ENCODE measurements at regions not wholly inside any gene's neighbourhood (a gene's known extent, or its start where the extent isn't known, plus 50 kb on each side); places are given as distances from the start of the nearest gene placed in this dataset.
"Not testable (repeated sequence)": the region's sequence is repeated elsewhere in the genome, so short reads cannot be mapped to it uniquely, and the experiment has no call there.

- Mint-ChIP-seq H3K9me3 (peaks cover 7% of the 10 kb centered on the region), H3K4me3 (no peak overlapping the region), H3K27me3 (no peaks in the 10 kb centered on the region), H3K36me3 (ENCODE audit: low read depth) (no peaks in the 10 kb centered on the region), H3K4me1 (peaks cover 3% of the 10 kb centered on the region), H3K27ac (no peak overlapping the region)
- CTCF ChIA-PET: no interaction called here
- no peak for DNase-seq
- POLR2A ChIA-PET: no interaction called here
These were observed 50.5 kb upstream of the GRIN2A start for GRCh38 chr16:10232757-10233156.

DNA sequence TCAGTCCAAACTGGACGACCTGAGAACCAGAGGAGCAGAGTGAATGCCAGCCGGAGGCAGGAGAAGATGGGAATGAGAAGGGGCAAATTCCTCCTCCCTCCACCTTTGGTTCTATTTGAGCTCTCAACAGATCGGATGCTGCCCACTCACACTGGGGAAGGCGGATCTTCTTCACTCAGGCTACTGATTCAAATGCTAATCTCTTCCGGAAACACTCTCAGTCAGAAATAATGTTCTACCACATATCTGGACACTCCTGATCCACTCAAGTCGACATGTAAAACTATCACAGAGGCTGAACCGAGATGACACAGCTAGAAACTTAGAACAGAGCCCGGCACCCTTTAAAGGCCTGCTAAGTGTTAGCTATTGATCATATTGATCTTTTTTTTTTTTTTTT, 57.4 kb upstream of the GRIN2A start:
- CTCF ChIA-PET: no interaction called here
- DNase-seq: no peak
- H3K27me3 Mint-ChIP-seq: no peaks in the 10 kb centered on the region
- H3K36me3 Mint-ChIP-seq (ENCODE audit: low read depth): no peaks in the 10 kb centered on the region
- H3K27ac Mint-ChIP-seq: no peak overlapping the region
- no peaks in the 10 kb centered on the region for H3K4me1 Mint-ChIP-seq
- POLR2A ChIA-PET: no interaction called here
- H3K4me3 Mint-ChIP-seq: no peak overlapping the region
- no peaks in the 10 kb centered on the region for H3K9me3 Mint-ChIP-seq

- ChIA-PET POLR2A (no interaction called here), CTCF (no interaction called here)
- no peaks in the 10 kb centered on the region for H3K27me3 Mint-ChIP-seq
- H3K4me3 Mint-ChIP-seq: no peak overlapping the region
- no peak overlapping the region for H3K27ac Mint-ChIP-seq
- no peaks in the 10 kb centered on the region for H3K36me3 Mint-ChIP-seq (ENCODE audit: low read depth)
- H3K4me1 Mint-ChIP-seq: no peaks in the 10 kb centered on the region
- no peaks in the 10 kb centered on the region for H3K9me3 Mint-ChIP-seq
- DNase-seq: no peak
These were observed 58.8 kb upstream of the GRIN2A start for GRCh38 chr16:10240854-10241613.

- no peaks in the 10 kb centered on the region for H3K27me3 Mint-ChIP-seq
- H3K36me3 Mint-ChIP-seq (ENCODE audit: low read depth): no peaks in the 10 kb centered on the region
- no peak for DNase-seq
- no peak overlapping the region for H3K27ac Mint-ChIP-seq
- POLR2A ChIA-PET: no interaction called here
- H3K4me1 Mint-ChIP-seq: no peaks in the 10 kb centered on the region
- CTCF ChIA-PET: no interaction called here
- H3K4me3 Mint-ChIP-seq: no peak overlapping the region
- no peaks in the 10 kb centered on the region for H3K9me3 Mint-ChIP-seq
These were observed 59.9 kb upstream of the GRIN2A start for GRCh38 chr16:10242097-10242496.

DNA sequence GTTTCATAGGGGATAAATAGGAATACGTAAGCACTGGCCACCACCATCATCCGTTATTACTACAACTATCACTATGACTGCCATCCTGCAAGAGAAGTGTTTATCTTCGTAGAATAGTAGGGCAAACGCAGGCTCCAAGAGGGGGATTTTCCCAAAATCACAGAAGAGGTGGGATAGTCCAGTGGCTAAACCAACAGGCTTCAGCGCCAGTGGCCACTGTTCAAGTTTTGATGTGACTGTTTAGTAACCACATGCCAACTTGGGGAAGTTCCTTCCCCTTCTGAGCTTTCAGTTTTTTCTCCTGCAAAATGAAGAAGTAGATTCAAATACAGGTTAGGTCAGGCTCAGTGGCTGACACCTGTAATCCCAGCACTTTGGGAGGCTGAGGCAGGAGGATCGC, 60.7 kb upstream of the GRIN2A start:
- DNase-seq: no peak
- Mint-ChIP-seq H3K9me3 (no peaks in the 10 kb centered on the region), H3K27ac (no peak overlapping the region), H3K27me3 (no peaks in the 10 kb centered on the region), H3K36me3 (ENCODE audit: low read depth) (no peaks in the 10 kb centered on the region), H3K4me1 (no peaks in the 10 kb centered on the region), H3K4me3 (no peak overlapping the region)
- ChIA-PET POLR2A (no interaction called here), CTCF (no interaction called here)

GRCh38 chr16:10245002-10245401, 62.8 kb upstream of the GRIN2A start:
- no peaks in the 10 kb centered on the region for H3K4me1 Mint-ChIP-seq
- no peaks in the 10 kb centered on the region for H3K36me3 Mint-ChIP-seq (ENCODE audit: low read depth)
- H3K9me3 Mint-ChIP-seq: no peaks in the 10 kb centered on the region
- H3K27me3 Mint-ChIP-seq: no peaks in the 10 kb centered on the region
- no peak for DNase-seq
- no peak overlapping the region for H3K4me3 Mint-ChIP-seq
- ChIA-PET CTCF (no interaction called here), POLR2A (no interaction called here)
- no peak overlapping the region for H3K27ac Mint-ChIP-seq

GRCh38 chr16:10250137-10250828, 68.1 kb upstream of the GRIN2A start:
- POLR2A ChIA-PET: interaction anchor here (0.6 kb wide), 1 partner anchor 329 kb away, joined by 3 read pairs; no protein-coding TSS in a partner anchor
- Mint-ChIP-seq H3K36me3 (ENCODE audit: low read depth) (no peaks in the 10 kb centered on the region), H3K9me3 (no peaks in the 10 kb centered on the region), H3K4me1 (no peaks in the 10 kb centered on the region), H3K27ac (no peak overlapping the region), H3K27me3 (no peaks in the 10 kb centered on the region), H3K4me3 (no peak overlapping the region)
- DNase-seq: no peak
- CTCF ChIA-PET: no interaction called here

GRCh38 chr16:10252155-10252554, 69.9 kb upstream of the GRIN2A start:
- no peak for DNase-seq
- H3K4me3 Mint-ChIP-seq: no peak overlapping the region
- ChIA-PET POLR2A (no interaction called here), CTCF (interaction anchor here (0.6 kb wide), 1 partner anchor 14 kb away, joined by 3 read pairs; no protein-coding TSS in a partner anchor)
- H3K4me1 Mint-ChIP-seq: peaks cover 3% of the 10 kb centered on the region
- H3K27me3 Mint-ChIP-seq: peaks cover 5% of the 10 kb centered on the region
- H3K27ac Mint-ChIP-seq: no peak overlapping the region
- no peaks in the 10 kb centered on the region for H3K9me3 Mint-ChIP-seq
- H3K36me3 Mint-ChIP-seq (ENCODE audit: low read depth): no peaks in the 10 kb centered on the region

DNA sequence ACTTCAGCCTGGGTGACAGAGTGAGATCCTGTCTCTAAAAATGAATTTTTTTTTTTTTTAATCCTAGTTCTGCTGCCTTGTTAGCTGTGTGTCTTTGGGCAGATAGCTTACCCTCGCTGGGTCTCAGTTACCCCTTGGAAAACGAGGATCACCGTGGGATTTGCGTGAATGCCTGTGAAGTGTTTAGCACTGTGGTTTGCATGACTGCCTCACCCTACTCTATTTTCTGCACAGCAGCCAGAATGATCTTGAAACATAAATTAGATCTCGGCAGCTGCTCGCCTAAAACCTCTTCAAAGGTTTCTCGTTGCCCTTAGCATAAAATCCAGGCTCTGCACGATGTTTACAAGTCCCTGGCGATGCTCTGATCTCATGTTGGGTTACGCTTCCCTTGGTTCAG, 71.2 kb upstream of the GRIN2A start:
- Mint-ChIP-seq H3K9me3 (no peaks in the 10 kb centered on the region), H3K4me3 (no peak overlapping the region), H3K36me3 (ENCODE audit: low read depth) (no peaks in the 10 kb centered on the region), H3K27me3 (peaks cover 5% of the 10 kb centered on the region), H3K27ac (no peak overlapping the region), H3K4me1 (peaks cover 3% of the 10 kb centered on the region)
- POLR2A ChIA-PET: no interaction called here
- CTCF ChIA-PET: no interaction called here
- DNase-seq: no peak

DNA sequence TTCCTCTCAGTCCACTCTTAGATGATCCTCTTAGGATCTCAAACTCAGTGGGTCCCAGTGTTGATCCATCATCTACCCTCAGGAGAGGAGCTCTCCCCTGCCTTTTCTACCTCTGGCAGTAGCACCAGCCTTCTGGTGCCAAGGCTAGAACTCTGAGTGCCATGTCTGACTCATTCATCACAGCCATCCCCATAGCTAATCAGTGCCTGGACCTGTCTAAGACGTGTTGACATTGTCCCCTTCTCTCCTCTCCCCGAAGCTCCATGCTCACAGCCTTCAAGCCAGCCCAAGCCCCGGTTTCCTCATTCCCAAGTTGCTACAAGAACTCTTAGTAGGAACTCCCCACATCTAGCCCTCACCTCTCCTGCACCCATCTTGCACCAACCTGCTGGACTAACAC, 73.5 kb upstream of the GRIN2A start:
- no peak overlapping the region for H3K27ac Mint-ChIP-seq
- CTCF ChIA-PET: interaction anchor here (1.8 kb wide), 1 partner anchor 254 kb away, joined by 6 read pairs; no protein-coding TSS in a partner anchor
- no peaks in the 10 kb centered on the region for H3K9me3 Mint-ChIP-seq
- POLR2A ChIA-PET: no interaction called here
- peaks cover 5% of the 10 kb centered on the region for H3K4me1 Mint-ChIP-seq
- H3K36me3 Mint-ChIP-seq (ENCODE audit: low read depth): no peaks in the 10 kb centered on the region
- no peak overlapping the region for H3K4me3 Mint-ChIP-seq
- no peak for DNase-seq
- peaks cover 5% of the 10 kb centered on the region for H3K27me3 Mint-ChIP-seq

DNA sequence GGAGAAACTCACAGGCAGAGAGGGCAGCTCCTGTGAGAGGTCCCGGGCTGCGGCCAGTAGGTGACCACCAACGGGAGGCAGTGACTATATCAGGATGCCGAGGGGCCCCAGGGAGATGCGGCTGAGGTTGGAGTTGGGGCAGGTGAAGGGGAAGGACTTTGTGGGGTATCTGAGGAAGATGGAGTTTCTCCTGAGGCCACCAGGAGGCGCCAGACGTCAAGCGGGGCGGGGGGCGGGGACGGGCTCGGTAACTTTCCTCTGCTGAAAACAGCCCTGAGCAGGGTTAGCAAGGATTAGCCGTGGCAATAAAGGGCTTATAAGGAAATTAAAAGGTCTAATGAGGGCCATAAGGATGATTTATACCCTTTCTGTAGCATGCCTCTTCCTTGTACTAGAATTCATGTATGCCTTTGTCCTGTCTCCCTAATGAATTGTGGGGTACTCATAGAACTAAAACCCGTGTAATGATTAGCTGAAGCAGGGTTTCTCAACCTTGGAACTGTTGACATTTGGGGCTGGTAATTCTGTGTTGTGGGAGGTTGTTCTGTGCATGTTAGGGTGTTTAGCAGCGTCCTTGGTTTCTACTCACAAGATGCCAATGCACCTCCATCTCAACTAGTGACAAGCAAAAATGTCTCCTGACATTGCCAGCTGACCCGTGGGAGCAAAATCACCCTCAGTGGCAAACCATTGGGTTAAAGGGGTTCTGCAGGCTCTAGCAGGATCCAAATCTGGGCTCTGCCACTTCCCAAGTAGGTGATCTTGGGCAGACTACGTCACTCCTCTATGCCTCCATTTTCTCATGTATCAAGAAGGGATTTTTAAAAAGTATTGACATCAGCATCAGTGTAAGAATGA, 74.8 kb upstream of the GRIN2A start:
- CTCF ChIA-PET: interaction anchor here (0.7 to 1.8 kb wide), 5 partner anchors 22 to 274 kb away, joined by 3 to 6 read pairs (median 5); no protein-coding TSS in a partner anchor
- peaks cover 5% of the 10 kb centered on the region for H3K4me1 Mint-ChIP-seq
- DNase-seq: peak; percentile 33
- POLR2A ChIA-PET: interaction anchor here (0.7 kb wide), 1 partner anchor 58 kb away, joined by 3 read pairs; no protein-coding TSS in a partner anchor
- no peaks in the 10 kb centered on the region for H3K9me3 Mint-ChIP-seq
- H3K36me3 Mint-ChIP-seq (ENCODE audit: low read depth): no peaks in the 10 kb centered on the region
- H3K4me3 Mint-ChIP-seq: no peak overlapping the region
- peaks cover 5% of the 10 kb centered on the region for H3K27me3 Mint-ChIP-seq
- no peak overlapping the region for H3K27ac Mint-ChIP-seq

- CTCF ChIA-PET: interaction anchor here (0.7 to 1.5 kb wide), 3 partner anchors 22 to 273 kb away, joined by 3 to 5 read pairs (median 4); no protein-coding TSS in a partner anchor
- H3K27me3 Mint-ChIP-seq; POLR2A ChIA-PET; H3K9me3 Mint-ChIP-seq; H3K4me1 Mint-ChIP-seq; H3K36me3 Mint-ChIP-seq (ENCODE audit: low read depth); H3K27ac Mint-ChIP-seq; H3K4me3 Mint-ChIP-seq; DNase-seq: not testable (repeated sequence)
These were observed 75.5 kb upstream of the GRIN2A start for GRCh38 chr16:10257642-10258251.

Measured in activated CD4-positive, alpha-beta T cell treated with anti-CD3 and anti-CD28 coated beads, Interleukin-2, amount 10 ng/mL, durations not matched to agents 7 days and 5 days (primary cell).